GM10266 (cell line): ENCODE measurements at regions not wholly inside any gene's neighbourhood (a gene's known extent, or its start where the extent isn't known, plus 50 kb on each side); places are given as distances from the start of the nearest gene placed in this dataset.
A peak's percentile ranks its signal among the peaks of the same experiment; 100 is the strongest.

Source experiments
- DNase-seq: peaks from one replicate; pipeline ENCODE4 v3.0.0; 2012; ENCODE audit errors: extremely low spot score
- TF ChIP-seq, protein P1 (sequence below): IDR thresholded peaks from 2 replicates; pipeline ENCODE4 v1.5.1; 2012; ENCODE audit warnings: mild to moderate bottlenecking, low read depth; ENCODE audit not compliant: control insufficient read depth, insufficient read depth; ENCODE audit errors: missing control alignments

DNA sequence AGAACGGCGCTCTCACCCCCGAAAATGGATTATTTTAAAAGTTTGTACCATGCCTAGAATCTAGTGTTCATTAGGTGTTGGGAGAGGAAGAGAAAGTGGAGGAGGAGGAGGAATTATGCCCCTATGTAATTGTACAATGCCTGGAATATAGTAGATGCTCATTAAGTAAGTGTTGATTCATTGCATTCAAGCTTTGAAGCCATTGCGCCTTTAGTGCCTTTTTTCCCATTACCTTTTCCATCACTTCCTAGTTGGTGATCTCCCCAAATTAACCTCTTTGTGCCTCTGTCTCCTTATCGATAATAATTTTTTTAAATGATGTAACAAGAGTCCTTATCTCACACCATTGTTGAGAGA is 220.7 kb upstream of the PRICKLE2 start:
- TF ChIP-seq, protein P1, sequence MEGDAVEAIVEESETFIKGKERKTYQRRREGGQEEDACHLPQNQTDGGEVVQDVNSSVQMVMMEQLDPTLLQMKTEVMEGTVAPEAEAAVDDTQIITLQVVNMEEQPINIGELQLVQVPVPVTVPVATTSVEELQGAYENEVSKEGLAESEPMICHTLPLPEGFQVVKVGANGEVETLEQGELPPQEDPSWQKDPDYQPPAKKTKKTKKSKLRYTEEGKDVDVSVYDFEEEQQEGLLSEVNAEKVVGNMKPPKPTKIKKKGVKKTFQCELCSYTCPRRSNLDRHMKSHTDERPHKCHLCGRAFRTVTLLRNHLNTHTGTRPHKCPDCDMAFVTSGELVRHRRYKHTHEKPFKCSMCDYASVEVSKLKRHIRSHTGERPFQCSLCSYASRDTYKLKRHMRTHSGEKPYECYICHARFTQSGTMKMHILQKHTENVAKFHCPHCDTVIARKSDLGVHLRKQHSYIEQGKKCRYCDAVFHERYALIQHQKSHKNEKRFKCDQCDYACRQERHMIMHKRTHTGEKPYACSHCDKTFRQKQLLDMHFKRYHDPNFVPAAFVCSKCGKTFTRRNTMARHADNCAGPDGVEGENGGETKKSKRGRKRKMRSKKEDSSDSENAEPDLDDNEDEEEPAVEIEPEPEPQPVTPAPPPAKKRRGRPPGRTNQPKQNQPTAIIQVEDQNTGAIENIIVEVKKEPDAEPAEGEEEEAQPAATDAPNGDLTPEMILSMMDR = no peak
- no peak for DNase-seq

DNA sequence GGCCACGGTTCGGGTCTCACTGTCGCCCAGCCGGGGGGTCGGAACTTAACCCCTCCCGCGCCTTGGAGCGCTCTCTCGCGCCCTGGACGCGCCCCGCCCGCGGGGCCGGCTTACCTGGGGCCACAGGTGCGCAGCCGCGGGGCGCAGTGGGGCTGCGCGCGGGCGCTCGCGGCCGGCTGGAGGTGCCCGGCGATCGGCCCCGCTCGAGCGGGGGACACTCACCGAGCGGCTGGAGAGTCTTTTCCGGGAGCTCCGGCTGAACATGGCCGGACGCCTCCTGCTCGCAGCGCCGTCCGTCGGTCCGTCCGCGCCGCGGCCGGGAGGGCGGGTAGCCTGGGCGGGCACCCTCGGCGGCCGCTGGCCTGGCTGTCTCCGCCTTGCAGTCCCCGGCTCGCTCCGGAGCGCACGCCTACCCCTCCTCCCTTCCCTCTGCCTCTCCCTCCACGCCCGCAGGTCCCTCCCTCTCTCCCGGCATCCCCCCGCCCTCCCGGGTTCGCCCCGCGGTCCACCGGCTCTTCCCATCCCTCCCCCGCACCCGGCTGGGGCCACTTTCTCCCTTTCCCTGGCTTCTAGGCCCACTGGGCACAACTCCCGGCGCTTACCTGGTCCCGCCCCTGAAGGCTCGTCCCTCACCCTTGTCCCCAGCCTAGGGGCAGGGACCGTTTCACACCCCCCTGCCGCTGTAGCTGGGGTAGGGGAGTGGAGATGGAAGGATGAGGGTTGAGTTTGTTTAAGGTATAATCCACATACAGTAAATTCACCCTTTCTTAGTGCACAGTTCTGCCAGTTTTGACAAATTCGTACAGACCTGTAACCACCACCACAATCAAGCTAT is 220.1 kb upstream of the PRICKLE2 start:
- TF ChIP-seq, protein P1 = no peak
- peak; percentile 34 for DNase-seq

DNA sequence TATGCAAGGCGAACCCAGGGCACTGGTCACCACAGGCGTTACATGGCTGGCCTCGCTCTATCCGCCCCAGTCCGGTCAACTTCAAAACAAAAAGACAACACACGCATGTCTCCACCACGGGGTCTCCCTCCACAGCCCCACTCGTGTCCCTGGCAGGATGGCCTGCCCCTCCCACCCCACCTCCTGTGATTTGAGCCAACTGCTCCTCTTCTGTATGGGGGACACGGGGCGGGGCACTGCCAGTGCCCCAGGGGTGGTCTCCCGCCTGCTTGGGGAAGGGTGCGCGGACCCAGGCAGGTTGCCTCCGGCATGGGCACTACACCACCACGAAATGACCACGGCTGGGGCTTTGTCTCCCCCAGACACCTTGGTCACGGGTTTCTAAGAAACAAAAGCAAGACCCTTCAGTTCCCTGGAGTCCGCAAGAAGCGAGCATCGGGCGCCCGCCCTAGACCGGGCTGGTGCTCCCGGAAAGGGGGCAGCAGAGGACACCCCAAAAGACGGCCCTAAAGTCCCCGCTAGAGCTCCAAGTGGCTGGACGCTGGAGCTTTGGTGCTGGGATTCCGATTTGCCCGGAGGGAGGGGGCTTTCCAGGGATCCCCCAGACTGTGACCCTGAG is 219.3 kb upstream of the PRICKLE2 start:
- TF ChIP-seq, protein P1 = no peak
- DNase-seq = no peak

DNA sequence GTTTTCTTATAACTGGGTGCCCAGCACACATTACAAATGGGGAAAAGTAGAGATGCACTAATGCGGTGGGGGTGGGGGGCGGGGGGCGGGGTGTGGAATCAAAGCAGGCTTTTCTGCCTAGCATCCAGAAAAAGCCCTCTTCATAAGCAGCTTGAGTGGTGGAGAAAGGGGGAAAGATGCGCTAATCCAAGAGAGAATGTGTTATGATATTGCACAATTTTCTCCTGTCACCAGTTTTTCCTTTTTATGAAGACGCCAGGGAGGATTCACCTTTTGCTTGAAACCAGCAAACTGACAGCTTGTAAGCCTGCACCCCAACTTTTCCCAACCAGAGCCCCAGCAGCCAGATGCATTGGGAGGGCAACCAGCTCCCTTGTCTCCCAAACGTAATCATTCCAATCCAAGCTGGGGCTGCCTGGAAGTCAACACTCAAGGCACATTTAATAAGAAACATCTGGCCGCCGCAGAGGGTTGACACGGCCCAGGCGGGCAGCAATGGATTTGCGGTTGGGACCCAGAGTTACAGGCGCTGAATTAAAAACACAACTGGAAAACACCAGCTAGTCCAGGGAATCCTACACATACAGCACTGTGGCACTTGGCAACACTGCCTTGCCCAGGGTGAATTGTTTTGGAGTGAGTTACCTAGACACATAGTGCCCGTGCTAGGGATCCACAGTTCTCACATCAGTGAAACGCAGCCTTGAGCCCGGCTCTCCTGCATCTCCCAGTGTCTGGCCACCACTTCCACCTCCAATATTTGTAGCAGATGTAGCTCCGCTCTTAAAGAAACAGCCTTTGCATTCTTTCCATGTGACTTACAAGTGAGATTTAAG is 218.5 kb upstream of the PRICKLE2 start:
- no peak for DNase-seq

DNA sequence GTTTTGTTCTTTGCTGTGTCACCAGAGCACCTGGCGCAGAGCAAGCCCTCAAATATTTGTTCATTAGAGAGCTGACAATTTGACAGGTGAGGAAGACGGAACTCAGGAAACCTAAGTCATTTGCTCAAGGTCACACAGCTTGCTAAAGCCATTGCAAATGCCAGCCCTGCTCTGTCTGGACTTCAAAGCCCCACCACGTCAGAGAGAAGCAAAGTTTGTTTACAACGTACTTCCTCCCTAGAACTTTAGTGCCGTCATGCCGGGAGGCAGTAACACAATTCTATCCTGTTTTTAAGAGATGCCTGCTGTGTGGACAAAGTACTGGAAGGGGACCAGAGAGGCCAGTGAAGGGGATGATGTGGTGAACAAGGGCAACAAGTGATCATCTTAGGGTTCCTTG is 216.6 kb upstream of the PRICKLE2 start:
- TF ChIP-seq, protein P1 = no peak
- no peak for DNase-seq

More for the DNA sequence above, 218.5 kb upstream of the PRICKLE2 start:
- TF ChIP-seq, protein P1 = no peak

DNA sequence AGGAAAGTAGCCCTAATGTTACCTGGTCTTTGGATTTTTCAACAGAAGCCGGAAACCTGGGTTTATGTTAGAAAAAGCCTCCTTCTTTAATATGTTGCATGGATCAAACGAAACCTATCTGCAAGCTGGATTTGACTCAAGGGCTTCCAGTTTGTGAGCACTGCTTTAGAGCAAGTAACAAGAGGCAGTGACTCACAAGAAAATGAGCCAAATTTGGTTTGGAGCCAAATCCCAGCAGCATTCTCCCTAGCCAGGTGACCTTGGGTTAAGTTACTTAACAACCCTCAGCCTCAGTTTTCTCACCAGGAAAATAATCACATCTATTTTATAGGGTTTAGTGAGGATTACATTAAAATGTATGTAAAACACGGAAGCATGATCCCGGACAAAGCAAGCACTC is 215.2 kb upstream of the PRICKLE2 start:
- no peak for DNase-seq
- TF ChIP-seq, protein P1 = no peak
